DND-41 (cell line): ENCODE measurements at regions not wholly inside any gene's neighbourhood (a gene's known extent, or its start where the extent isn't known, plus 50 kb on each side); places are given as distances from the start of the nearest gene placed in this dataset.

Source experiments
- ATAC-seq: fragments of 200-7000 bp; cut with Tn5 transposase; 3 replicates; pipeline ENCODE4 v1.9.1; 2021; ENCODE audit warnings: low read depth; ENCODE audit not compliant: insufficient read depth
- DNase-seq: peaks from one replicate; pipeline ENCODE4 v3.0.0-alpha.2; 2020
- H2AFZ ChIP-seq: 2 replicates; pipeline ENCODE4 v1.6.0; 2012; ENCODE audit warnings: low read depth, low read length
- H3K27ac ChIP-seq: 2 replicates; pipeline ENCODE4 v1.5.1; 2012; ENCODE audit warnings: low read length, inconsistent platforms
- H3K27me3 ChIP-seq: fragments of 200-600 bp; sonication (generic); 2 replicates; pipeline ENCODE4 v1.6.0; 2012; ENCODE audit warnings: low read length, mild to moderate bottlenecking, inconsistent platforms; ENCODE audit not compliant: insufficient read depth, poor library complexity
- H3K36me3 ChIP-seq: 2 replicates; pipeline ENCODE4 v1.5.1; 2012; ENCODE audit warnings: low read length, inconsistent platforms; ENCODE audit not compliant: insufficient read depth
- H3K4me1 ChIP-seq: 2 replicates; pipeline ENCODE4 v1.5.1; 2012; ENCODE audit warnings: mild to moderate bottlenecking, low read length; ENCODE audit not compliant: insufficient read depth
- H3K4me2 ChIP-seq: 2 replicates; pipeline ENCODE4 v1.6.0; 2012; ENCODE audit warnings: mild to moderate bottlenecking, moderate library complexity, low read length, inconsistent platforms; ENCODE audit not compliant: insufficient read depth
- H3K4me3 ChIP-seq, 2 experiments: fragments of 200-600 bp in 1 of 2; shearing (Covaris generic) in 1 of 2; 2 replicates each; pipeline ENCODE4 v1.5.1; 2012 to 2016; ENCODE audit warnings: inconsistent platforms in 2 of 2, low read length in 2 of 2, mild to moderate bottlenecking in 2 of 2, low read depth in 1 of 2, moderate library complexity in 1 of 2
- H3K79me2 ChIP-seq: 2 replicates; pipeline ENCODE4 v1.6.0; 2012; ENCODE audit warnings: low read length, inconsistent platforms; ENCODE audit not compliant: insufficient read depth
- H3K9ac ChIP-seq: 2 replicates; pipeline ENCODE4 v1.6.0; 2012; ENCODE audit warnings: low read depth, mild to moderate bottlenecking, inconsistent platforms, low read length, moderate library complexity
- H3K9me3 ChIP-seq: 2 replicates; pipeline ENCODE4 v1.5.1; 2012; ENCODE audit warnings: low read length, moderate library complexity, mild to moderate bottlenecking, inconsistent platforms; ENCODE audit not compliant: insufficient read depth, severe bottlenecking
- H4K20me1 ChIP-seq: 2 replicates; pipeline ENCODE4 v1.6.0; 2012; ENCODE audit warnings: low read length; ENCODE audit not compliant: insufficient read depth
- CTCF ChIP-seq: IDR thresholded peaks from 2 replicates; pipeline ENCODE4 v1.5.1; 2012; ENCODE audit warnings: borderline replicate concordance, low read length, moderate library complexity, mild to moderate bottlenecking; ENCODE audit not compliant: poor library complexity, severe bottlenecking; ENCODE audit errors: extremely low read depth
- EZH2 ChIP-seq: IDR thresholded peaks from 3 replicates; pipeline ENCODE4 v1.6.1; 2012; ENCODE audit warnings: borderline replicate concordance, low read depth, mild to moderate bottlenecking, moderate library complexity, low read length, inconsistent platforms; ENCODE audit not compliant: severe bottlenecking

- Histone ChIP-seq H3K4me3 (no peak overlapping the region), H3K27me3 (no peaks in the 10 kb centered on the region), H3K4me2 (no peak overlapping the region), H3K27ac (no peak overlapping the region), H3K79me2 (no peaks in the 10 kb centered on the region), H3K9me3 (no peaks in the 10 kb centered on the region), H3K9ac (no peak overlapping the region), H2AFZ (no peak overlapping the region), H3K4me1 (no peaks in the 10 kb centered on the region), H4K20me1 (no peaks in the 10 kb centered on the region), H3K36me3 (no peaks in the 10 kb centered on the region)
- TF ChIP-seq EZH2 (no peak), CTCF (no peak)
- DNase-seq (no peak), ATAC-seq (no peak)
Measured at GRCh38 chr16:54651440-54652195, 279.0 kb upstream of the IRX5 start.

GRCh38 chr16:54649876-54650275, 280.8 kb upstream of the IRX5 start:
- no peaks in the 10 kb centered on the region for H4K20me1 ChIP-seq
- no peaks in the 10 kb centered on the region for H3K9me3 ChIP-seq
- no peak overlapping the region for H3K9ac ChIP-seq
- H3K4me1 ChIP-seq: no peaks in the 10 kb centered on the region
- H3K27ac ChIP-seq: no peak overlapping the region
- DNase-seq (no peak), ATAC-seq (no peak)
- TF ChIP-seq CTCF: no peak
- TF ChIP-seq EZH2: no peak
- no peaks in the 10 kb centered on the region for H3K79me2 ChIP-seq
- no peak overlapping the region for H3K4me3 ChIP-seq
- H2AFZ ChIP-seq: no peak overlapping the region
- no peaks in the 10 kb centered on the region for H3K36me3 ChIP-seq
- no peak overlapping the region for H3K4me2 ChIP-seq
- H3K27me3 ChIP-seq: no peaks in the 10 kb centered on the region

DNA sequence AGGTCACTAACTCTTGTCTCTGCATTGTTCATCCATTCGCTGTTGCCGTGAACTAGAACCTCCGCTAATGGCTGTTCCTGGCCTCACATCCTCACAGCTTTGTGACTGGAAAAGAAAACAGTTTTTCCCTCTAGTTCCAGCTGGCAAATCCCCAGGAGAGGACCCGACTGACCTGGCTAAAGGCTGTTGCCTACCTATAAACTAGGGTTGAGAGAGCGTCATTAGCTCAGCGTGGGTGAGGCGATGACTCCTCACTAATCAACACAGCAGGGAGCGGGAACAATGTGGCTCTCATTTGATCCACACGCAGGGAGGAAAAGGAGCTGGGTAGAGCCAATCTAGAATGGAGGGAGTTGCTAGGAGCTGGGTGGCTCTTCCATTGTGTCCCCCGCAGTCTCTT, 282.1 kb upstream of the IRX5 start:
- H3K27me3 ChIP-seq: no peaks in the 10 kb centered on the region
- H3K36me3 ChIP-seq: no peaks in the 10 kb centered on the region
- H3K9ac ChIP-seq: no peak overlapping the region
- no peaks in the 10 kb centered on the region for H3K79me2 ChIP-seq
- H3K27ac ChIP-seq: no peak overlapping the region
- H4K20me1 ChIP-seq: no peaks in the 10 kb centered on the region
- H3K9me3 ChIP-seq: no peaks in the 10 kb centered on the region
- DNase-seq (no peak), ATAC-seq (no peak)
- no peaks in the 10 kb centered on the region for H3K4me1 ChIP-seq
- H3K4me2 ChIP-seq: no peak overlapping the region
- TF ChIP-seq EZH2 (no peak), CTCF (no peak)
- H3K4me3 ChIP-seq: no peak overlapping the region
- H2AFZ ChIP-seq: no peak overlapping the region

GRCh38 chr16:54647725-54648221, 282.9 kb upstream of the IRX5 start:
- H3K4me1 ChIP-seq: no peaks in the 10 kb centered on the region
- DNase-seq (no peak), ATAC-seq (no peak)
- TF ChIP-seq CTCF (no peak), EZH2 (no peak)
- H3K4me3 ChIP-seq: no peak overlapping the region
- H3K36me3 ChIP-seq: no peaks in the 10 kb centered on the region
- H3K27me3 ChIP-seq: no peaks in the 10 kb centered on the region
- H3K27ac ChIP-seq: no peak overlapping the region
- no peak overlapping the region for H3K9ac ChIP-seq
- no peaks in the 10 kb centered on the region for H4K20me1 ChIP-seq
- H3K4me2 ChIP-seq: no peak overlapping the region
- no peaks in the 10 kb centered on the region for H3K9me3 ChIP-seq
- H3K79me2 ChIP-seq: no peaks in the 10 kb centered on the region
- no peak overlapping the region for H2AFZ ChIP-seq
